Activated T-cell treated with anti-CD3 and anti-CD28 coated beads for 48 hours (primary cell): ENCODE measurements at regions not wholly inside any gene's neighbourhood (a gene's known extent, or its start where the extent isn't known, plus 50 kb on each side); places are given as distances from the start of the nearest gene placed in this dataset.
"Not testable (repeated sequence)": the region's sequence is repeated elsewhere in the genome, so short reads cannot be mapped to it uniquely, and the experiment has no call there.

Experiments used
- DNase-seq: peaks from one replicate; pipeline ENCODE4 v3.0.0-alpha.2; 2020; ENCODE audit warnings: low read depth

DNA sequence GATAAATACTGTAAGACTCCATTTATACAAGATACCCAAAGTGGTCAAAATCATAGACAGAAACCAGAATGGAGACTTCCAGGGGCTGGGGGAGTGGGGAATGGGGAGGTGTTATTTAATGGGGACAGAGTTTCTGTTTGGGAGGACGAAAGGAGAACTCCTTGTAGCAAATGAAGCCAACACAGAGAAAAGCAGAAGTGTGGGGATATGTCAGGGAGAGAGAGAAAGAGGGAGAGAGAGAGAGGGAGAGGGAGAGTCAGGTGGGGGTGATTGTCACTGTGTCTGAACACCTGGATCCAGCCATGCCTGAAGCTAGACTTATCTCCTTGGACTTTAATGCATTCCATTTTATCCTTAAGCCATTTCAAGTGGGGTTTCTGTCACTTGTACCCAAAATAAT lies 234.7 kb downstream of the BCL11B start:
- DNase-seq, result not testable (repeated sequence)

DNA sequence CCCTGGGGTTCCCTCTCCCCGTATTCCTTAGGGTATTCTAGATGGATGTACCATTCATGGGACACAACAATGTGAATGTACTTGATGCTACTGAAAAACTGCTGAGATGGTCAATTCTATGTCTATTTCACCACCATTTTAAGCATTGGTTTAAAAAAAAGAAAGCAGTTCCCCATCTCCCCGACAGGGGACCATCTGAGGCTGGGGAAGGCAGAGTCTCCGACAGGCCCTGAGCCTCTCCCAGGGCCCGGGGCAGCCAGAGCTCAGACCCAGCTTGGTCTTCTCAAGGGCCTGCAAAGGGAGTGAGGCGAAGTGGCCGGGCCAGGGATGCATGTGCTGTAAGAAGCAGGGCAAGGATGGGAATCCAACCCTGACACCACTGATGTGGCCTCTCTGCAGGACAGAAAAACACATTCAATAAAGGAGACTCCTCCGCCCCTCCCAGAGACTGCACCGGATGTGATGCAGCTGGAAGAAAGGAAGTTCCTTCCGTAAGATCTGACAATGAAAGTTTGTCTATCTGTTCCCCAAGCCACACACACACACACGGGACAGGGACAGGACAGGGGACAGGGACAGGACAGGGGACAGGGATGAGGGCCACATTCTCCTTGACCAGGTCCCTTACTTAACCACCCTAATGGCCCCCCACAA lies 234.1 kb downstream of the BCL11B start:
- DNase-seq, result no peak

DNA sequence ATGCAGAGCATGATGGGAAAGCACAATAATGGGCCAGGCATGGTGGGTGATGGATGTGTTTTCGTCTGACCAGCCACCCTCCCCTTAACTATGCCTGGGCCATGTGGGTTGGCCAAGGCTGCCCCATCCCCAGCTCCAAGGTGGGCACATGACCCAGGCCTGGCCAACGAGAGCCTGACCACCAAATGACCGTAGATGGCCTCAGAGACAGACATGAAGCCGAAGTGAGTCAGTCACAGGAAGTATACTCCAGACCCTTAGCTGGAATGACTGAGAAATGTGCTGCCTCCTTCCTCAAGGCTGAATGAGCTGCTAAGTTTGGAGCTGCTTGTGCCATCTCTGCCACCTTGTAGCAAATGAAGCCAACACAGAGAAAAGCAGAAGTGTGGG lies 233.6 kb downstream of the BCL11B start:
- DNase-seq, result no peak

DNA sequence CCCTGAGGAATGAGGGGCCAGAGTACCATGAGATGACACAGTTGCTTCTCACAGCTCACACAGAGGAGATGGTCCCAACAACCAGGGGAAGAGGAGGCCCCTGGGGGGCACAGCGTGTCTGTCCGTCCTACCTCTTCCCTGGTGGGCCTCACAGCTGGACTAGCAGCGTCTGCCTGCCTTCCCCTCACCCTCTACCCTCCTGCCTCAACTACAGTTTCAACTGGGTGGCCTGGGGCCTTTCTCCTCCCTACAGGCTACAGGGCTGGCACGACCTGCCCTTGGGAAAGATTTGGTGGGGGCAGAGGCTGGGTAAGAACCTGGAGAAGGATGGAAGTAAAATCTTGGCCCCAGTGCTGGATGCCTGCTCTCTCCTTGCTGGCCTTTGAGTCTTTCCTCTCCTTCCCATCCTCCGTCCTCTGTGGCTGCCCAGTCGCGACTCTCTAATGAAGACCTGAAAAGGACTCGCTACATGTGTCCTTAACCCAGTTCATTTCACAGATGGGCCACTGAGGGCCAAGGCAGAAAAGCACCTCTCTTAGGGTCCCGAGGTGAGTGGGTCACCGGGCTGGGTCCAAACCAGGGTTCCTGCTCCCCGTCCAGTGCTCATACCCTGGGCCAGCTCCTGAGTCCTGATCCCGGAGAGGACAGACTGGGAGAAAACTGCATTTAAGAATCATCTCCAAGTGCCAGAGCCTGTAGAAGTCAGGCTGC lies 232.5 kb downstream of the BCL11B start:
- no peak for DNase-seq

DNA sequence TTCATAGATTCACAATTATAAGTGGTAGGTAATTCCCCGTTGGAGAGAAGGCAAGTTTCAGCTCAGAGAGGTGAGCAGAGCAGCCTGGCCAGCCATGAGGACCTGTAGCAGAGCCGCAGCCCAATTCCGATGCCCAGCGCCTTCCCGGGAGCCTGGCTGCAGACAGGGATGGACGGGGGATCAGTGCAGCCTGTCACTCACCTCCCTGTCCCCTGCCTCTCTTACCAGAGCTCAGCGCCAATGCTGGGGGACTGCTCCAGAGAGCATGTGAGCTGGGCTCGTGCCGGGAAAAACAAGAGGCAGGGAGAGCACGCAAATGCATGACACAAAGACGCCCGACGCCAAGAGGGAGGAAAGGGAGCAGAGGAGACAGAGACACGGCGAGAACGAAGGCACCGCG lies 231.9 kb downstream of the BCL11B start:
- no peak for DNase-seq

DNA sequence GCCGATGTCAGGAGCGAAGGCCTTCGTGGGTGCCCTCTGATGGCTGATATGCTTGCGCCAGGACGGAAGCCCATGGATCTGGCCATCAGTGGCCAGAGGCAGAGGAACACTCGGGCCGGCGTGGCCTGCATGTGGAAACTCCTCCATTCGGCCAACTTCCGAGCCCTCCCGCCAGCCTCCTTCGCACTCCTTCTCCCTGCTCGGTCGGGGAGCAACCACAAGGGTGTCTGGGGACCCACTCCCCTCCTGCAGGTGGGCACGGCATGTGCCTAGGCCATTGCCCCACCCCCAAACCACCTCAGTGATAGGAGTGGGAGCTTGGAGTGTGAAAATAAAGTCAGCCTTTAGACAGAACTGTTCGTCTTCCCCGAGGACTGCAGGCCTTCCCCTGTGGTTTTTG lies 231.3 kb downstream of the BCL11B start:
- no peak for DNase-seq

DNA sequence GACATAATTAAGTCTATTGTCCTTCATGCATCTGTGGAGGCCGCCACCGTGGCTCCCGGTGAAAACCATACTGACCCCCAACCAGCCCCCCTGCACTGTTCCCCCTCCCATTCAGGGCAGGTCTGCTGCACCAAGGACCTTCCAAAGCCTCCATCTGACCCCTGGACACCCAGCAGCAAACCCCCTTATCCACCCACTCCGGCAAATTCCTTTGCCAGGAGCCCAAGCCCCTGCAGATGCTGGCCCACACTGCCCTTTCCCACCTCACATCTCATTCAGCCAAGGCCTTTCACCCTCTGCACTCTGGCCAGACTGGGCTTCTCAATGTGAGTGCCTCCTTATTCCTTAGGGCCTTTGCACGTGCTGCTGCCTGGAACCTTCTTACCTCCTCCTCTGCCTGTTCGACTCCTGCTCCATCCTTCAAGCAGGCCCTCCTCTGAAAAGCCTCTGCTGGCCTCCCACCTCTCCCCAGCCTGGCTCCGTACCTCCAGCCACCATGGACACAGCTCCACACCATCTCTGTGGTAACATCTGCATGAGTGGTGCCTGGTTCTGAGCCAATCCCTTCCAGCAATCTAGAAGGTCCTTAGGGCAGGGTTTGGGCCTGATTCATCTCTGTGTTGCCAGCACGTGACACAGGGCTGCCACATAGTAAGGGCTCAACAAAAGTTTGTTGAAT lies 230.7 kb downstream of the BCL11B start:
- no peak for DNase-seq

DNA sequence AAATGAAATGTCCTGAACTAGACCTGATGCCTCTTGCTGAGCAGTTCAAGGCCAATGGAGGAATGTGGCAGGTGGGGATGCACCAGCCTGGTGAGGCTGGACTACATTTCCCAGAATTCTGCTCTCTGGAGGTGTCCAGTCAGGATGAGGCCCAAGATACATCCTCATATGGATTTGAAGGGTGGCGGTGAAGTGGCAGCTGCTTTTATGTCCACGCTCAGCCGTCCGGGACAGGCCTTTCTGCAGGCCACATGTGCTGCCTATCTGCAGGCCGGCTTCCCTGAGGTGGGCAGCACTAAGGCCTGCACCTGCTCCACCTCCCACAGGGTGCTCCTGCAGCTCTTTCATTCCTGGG lies 230.2 kb downstream of the BCL11B start:
- DNase-seq, result no peak

DNA sequence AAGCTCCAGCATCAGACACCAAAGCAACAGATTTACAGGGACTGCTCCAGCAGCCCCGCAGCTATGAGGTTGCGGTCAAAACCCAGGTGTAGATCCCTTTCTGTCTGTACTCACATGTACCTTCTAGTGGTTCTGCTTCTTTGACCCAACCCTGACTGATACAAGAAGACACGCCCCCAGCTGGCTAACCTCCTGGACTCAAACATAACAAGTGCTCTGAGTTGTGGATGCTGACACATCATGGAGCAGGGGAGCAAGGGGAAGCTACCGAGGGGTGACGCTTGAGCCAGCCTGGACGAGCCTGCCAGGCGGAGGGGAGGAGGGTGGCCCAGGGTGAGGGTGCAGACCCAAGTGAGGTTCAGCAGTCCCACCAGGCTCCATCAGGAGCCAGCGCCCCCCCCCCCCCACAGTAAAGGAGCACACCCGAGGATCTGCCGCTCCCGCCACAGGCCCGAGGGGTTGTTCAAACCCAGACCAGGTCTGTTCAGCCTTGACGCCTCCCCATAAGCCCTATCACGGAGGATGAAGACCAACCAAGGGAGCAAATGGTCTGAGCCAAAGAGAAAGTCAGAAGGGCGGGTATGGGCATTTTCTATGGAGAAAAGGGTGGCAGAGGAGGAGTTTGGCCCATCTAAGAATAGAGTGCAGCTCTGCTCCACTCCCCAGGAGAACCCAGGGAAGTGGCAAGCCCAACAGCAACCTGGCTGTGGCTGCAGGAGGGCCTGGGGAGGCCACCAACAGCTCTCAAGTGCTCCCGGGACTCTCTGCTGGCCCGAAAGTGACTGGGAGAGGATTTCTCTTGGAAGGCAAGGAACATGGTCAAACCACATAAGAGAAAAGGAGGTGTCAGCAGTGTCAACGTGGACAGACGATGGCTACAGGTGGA lies 229.4 kb downstream of the BCL11B start:
- DNase-seq, result no peak

DNA sequence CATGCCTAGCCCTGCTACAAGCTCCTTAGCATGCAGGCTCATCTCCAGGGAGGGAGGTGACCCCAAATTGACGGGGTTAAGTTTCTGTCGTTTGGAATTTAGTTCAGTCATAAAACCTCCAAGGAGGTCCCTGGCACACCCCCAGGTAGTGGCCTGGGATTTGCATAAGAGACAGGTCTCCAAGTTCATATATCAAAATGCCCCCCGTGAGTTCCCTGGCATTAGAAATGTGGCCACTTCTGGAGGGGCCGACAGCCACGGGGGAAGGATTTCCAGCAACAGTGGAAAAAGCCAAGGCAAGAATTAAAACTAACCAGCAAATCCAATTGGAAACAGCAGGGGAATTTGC lies 228.8 kb downstream of the BCL11B start:
- DNase-seq, result no peak

DNA sequence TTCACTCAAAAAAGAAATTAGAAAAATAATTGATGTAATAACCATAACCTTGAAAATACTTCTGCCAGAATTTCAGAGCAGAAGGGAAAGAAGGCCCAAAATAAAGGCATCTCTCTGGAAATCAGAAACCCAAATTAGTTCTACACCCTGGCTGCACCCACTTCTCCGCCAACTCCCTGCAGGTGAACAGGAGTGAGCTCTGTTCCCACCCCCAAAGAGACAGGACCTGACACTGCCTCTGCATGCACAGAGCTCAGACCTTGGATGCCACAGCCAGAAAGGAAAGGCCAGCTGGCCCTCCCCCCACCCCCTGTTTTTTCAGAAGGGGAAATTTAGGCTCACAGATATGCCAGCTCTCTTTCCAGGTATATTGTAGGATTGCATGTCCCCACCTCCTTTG lies 228.2 kb downstream of the BCL11B start:
- no peak for DNase-seq

DNA sequence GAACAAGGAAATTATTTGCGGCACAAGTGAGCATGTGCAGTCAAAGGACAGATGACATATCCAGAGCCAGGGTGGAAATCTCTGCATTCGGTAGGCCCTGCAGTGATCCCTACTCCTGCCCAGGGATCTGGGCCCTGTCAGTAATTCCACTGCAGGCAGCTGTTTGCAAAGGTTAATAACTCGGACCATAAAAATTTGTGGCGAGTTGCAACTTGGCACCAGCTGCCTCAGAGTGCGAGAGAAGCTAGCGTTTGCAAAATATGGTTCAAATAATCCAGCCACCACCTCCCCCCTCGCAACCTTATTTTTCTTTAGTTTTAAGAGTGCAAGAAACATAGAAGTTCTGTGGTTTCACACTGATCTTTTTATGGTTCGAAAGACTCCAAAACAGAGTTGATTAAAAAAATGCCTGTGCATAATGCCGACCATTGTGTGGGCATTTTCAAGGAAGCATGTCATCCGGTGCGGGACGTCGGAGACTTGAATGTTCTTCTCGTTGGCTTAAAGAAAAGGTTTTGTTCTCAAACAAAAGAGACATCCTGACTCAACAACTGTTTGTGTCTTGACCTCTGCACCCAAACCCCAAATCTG lies 224.5 kb downstream of the BCL11B start:
- DNase-seq, result no peak

DNA sequence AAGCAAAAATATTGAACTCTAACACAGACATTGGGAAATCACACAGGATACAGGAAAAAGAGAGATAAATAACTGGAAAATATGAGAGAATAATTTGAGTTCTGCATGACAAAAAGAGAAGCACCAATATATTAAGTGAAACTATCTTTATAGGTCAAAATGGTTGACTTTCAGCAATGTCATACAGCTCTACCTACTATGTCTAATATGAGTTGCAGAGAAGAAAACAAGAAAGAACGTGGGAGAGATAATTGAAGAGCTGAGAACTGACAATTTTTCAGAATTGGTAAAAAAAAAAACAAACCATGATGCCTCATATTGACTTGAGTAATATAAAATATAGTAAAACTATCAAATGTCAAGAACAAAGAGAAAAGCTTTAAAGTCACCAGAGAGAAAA lies 221.7 kb downstream of the BCL11B start:
- no peak for DNase-seq

DNA sequence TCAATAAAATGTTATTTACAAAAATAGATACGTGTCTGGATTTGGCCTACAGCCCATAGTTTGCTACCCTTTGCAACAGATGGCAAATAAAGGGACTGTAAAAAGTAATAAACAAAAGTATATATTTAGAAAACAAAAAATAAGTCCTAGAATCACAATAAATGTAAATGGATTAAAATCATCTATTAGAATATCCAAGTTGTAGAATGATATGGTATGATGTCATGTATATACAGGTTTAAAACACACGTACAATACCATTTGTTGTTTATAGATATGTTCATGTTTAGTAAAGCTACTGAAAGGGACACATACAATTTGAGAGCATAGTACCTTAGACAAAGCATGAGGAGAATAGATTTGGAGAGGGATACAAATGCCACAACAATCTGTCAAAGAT lies 219.5 kb downstream of the BCL11B start:
- no peak for DNase-seq

DNA sequence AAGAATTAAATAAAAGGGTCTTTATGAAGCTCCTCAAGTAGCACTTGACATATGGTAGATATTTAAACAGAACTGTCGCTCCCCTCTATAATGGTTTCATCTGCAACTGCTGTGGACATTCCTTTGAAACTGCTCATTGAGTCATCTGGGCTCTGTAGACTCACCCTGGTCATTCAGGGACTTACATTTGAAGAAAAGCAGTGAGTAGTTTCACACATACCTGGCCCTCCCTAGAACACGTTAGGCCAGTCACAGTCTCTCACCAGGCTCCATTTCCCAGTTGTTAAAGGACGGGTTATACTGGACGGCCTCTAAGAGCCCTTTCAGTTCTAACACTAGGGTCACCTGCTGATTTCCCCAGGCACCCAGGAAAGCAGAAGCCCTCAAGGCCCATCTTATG lies 217.0 kb downstream of the BCL11B start:
- DNase-seq, result no peak

DNA sequence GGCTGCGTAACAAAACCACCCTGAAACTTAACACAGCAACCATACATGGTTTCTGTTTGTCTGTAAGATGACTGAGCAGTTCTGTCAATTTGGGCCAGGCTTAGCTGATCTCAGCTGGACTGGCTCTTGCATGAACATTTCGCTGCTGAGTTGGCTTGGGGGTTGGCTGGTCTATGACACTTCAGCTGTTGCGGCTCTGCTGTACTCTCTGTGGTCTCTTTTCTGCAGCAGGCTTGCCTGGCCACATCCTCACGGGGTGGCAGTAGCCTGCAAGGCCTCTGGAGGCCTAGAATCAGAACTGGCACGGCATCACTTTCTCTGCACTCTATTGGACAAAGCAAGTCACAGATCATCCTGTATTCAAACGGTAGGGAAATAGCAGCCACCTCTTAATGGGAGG lies 216.2 kb downstream of the BCL11B start:
- DNase-seq, result peak; percentile 12

DNA sequence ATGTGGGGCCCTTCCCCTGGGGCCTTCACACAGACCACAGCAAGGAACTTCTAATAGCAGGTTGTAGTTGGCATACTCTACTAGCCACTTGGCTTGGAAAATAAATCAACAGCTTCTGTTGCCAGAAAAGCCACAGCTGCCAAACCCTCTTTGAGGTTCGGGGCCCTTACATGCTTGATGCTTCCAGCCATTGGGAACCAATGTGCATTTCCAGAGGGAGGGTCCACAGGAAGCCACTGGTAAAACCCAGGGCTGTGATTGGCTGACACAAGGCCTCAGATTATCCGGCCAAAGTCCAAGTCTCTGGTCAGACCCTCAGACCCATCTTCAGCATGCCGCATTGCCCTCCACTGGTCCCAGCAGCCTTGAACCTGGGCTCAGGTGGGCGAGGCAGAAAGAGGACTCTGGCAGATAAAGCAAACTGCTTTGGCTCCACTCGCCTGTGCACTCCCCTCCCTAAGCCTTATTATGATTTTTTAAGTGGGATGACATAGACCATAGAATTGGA lies 214.4 kb downstream of the BCL11B start:
- no peak for DNase-seq

DNA sequence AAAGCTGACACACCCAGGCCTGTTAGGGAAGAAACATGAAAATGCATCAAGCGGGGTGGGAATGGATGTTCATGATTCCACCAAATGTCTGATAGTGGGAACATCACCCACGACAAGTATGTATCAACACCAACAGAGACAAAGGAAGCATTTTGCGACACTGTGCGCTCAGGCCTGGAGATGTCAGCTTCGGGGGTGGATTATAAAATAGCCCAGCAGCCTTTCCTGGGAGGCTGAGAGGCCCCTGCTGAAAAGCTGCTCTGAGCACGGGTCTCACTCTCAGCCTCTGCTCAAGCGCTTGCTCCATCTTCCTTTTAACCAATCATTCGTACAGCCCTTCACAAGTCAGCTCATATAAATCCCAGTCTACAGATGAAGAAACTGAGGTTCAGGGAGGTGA lies 213.5 kb downstream of the BCL11B start:
- no peak for DNase-seq

DNA sequence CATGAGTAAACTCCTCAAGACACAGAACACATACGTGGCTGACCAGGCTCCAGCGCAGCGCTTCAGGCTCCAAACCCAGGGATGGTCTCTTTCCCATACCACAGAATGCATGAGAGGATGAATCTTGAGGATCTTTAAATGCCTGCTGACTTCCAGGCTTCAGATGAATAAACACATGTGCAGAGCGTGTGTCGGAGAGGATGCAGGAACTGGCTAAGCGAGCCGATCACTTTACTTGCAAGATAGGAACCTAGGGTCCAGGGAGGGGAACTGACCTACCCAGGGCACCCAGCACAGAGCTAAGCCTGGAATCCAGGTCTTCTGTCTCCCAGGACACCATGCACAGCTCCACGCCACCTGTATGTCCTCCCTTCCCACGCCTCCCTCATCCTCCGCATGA lies 209.8 kb downstream of the BCL11B start:
- DNase-seq, result no peak

DNA sequence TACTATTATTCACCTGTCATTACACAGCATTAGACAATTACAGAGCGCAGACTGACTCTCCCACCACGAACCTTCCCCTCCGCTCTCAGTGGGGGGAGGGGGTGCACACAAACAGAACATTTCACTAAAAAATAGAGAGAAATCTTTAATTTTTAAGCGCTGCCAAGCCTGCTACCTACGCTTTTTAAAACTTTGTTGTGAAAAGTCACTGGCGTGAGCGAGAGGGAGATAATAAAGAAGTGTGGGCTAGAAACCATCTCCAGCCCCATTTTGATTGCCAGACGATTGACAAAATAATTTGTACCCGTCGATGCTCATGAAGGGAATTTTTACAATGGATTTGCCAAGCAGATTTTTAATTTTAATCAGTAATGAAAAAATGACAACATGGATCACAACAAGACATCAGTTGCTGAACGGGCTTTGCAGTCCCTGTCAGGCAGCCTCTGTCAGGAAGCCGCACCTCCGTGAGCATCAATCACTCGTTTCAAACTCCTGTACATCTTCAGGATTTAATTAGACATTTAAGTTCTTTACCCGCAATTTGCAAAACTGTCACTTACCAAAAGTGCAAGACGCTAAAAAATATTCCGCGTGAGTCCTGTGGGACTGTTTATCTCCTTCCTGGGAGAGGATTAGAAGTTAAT lies 209.1 kb downstream of the BCL11B start:
- DNase-seq, result no peak

DNA sequence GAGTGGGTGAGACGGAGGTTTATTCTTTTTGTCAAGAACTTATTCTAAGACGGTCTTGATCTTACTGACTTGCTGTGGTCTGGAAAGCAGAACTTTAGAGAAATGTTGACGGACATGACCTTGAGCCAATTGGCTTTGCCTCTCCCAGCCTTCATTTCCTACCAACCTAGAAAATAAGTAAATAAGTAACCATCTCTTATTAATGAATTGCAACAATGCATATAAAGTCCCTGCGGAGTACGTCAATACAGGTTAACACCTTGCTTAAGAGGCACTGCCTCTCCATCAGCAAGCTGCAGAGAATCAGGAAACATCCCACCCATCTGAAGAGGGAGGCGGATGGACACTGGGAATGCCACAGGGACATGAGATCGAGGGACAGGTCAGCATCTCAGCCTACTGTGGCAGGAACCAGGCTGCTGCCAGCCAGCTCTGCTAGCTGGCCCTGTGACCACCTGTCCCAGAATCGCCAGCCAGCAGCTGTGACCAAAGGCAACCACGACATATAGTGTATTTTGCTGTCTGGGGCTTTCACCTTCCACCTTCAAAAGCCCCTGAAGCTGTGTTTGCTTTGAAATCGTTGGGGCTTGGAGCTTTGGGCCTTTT lies 208.3 kb downstream of the BCL11B start:
- DNase-seq, result no peak
